Astrocyte (in vitro differentiated cells and primary cell): ENCODE measurements at regions not wholly inside any gene's neighbourhood (a gene's known extent, or its start where the extent isn't known, plus 50 kb on each side); places are given as distances from the start of the nearest gene placed in this dataset.

Experiments
- DNase-seq: peaks from one replicate; pipeline ENCODE4 v3.0.0-alpha.2; 2010; ENCODE audit warnings: low read depth
- FAIRE-seq: peaks from 2 replicates; lab custom pipeline; 2011; peaks lifted over from hg19 to GRCh38; lab: Jason Lieb, UNC
- H2AFZ ChIP-seq: 2 replicates; pipeline ENCODE4 v1.6.0; 2012; ENCODE audit warnings: low read depth, low read length, inconsistent platforms
- H3K27ac ChIP-seq: 2 replicates; pipeline ENCODE4 v1.5.1; 2011; ENCODE audit warnings: low read depth, low read length, inconsistent platforms
- H3K27me3 ChIP-seq: 2 replicates; pipeline ENCODE4 v1.6.0; 2011; ENCODE audit warnings: low read length, inconsistent platforms; ENCODE audit not compliant: insufficient read depth
- H3K36me3 ChIP-seq: 2 replicates; pipeline ENCODE4 v1.5.1; 2011; ENCODE audit warnings: low read length, inconsistent platforms; ENCODE audit not compliant: insufficient read depth
- H3K4me1 ChIP-seq: 2 replicates; pipeline ENCODE4 v1.5.1; 2011; ENCODE audit warnings: low read length, inconsistent platforms; ENCODE audit not compliant: insufficient read depth
- H3K4me2 ChIP-seq: 2 replicates; pipeline ENCODE4 v1.6.0; 2012; ENCODE audit warnings: low read length, inconsistent platforms
- H3K4me3 ChIP-seq: 2 replicates; pipeline ENCODE4 v1.5.1; 2011; ENCODE audit warnings: low read depth, mild to moderate bottlenecking, low read length, inconsistent platforms; ENCODE audit not compliant: insufficient read depth
- H3K79me2 ChIP-seq: 2 replicates; pipeline ENCODE4 v1.6.0; 2012; ENCODE audit warnings: mild to moderate bottlenecking, low read length, inconsistent platforms; ENCODE audit not compliant: insufficient read depth
- H3K9ac ChIP-seq: 2 replicates; pipeline ENCODE4 v1.6.0; 2012; ENCODE audit warnings: mild to moderate bottlenecking, low read length, inconsistent platforms
- H3K9me3 ChIP-seq: 2 replicates; pipeline ENCODE4 v1.5.1; 2012; ENCODE audit warnings: low read depth, mild to moderate bottlenecking, low read length, inconsistent platforms; ENCODE audit not compliant: insufficient read depth
- H4K20me1 ChIP-seq: 2 replicates; pipeline ENCODE4 v1.6.0; 2012; ENCODE audit warnings: low read length, inconsistent platforms; ENCODE audit not compliant: insufficient read depth
- H3K27ac Mint-ChIP-seq: one replicate; pipeline ENCODE4 v1.8.0; 2021; ENCODE audit warnings: mild to moderate bottlenecking, mixed read lengths; ENCODE audit not compliant: unreplicated experiment
- H3K27me3 Mint-ChIP-seq: one replicate; pipeline ENCODE4 v1.8.0; 2021; ENCODE audit warnings: low read depth, mixed read lengths; ENCODE audit not compliant: unreplicated experiment
- H3K36me3 Mint-ChIP-seq: one replicate; pipeline ENCODE4 v1.8.0; 2021; ENCODE audit warnings: low read depth, mixed read lengths; ENCODE audit not compliant: unreplicated experiment
- H3K4me1 Mint-ChIP-seq: one replicate; pipeline ENCODE4 v1.8.0; 2021; ENCODE audit warnings: low read depth, mixed read lengths; ENCODE audit not compliant: unreplicated experiment
- H3K4me3 Mint-ChIP-seq: one replicate; pipeline ENCODE4 v1.8.0; 2021; ENCODE audit warnings: mild to moderate bottlenecking, moderate library complexity, mixed read lengths; ENCODE audit not compliant: unreplicated experiment
- H3K9me3 Mint-ChIP-seq: one replicate; pipeline ENCODE4 v1.8.0; 2021; ENCODE audit warnings: mild to moderate bottlenecking, mixed read lengths; ENCODE audit not compliant: unreplicated experiment
- EZH2 ChIP-seq: IDR thresholded peaks from 2 replicates; pipeline ENCODE4 v1.6.1; 2012; ENCODE audit warnings: mild to moderate bottlenecking, low read length, inconsistent platforms; ENCODE audit not compliant: insufficient read depth
- TF ChIP-seq, protein P1 (sequence below): IDR thresholded peaks from 2 replicates; pipeline ENCODE4 v1.5.1; 2011; ENCODE audit warnings: low read depth, mild to moderate bottlenecking, inconsistent platforms, low read length, moderate library complexity; ENCODE audit not compliant: insufficient read depth

DNA sequence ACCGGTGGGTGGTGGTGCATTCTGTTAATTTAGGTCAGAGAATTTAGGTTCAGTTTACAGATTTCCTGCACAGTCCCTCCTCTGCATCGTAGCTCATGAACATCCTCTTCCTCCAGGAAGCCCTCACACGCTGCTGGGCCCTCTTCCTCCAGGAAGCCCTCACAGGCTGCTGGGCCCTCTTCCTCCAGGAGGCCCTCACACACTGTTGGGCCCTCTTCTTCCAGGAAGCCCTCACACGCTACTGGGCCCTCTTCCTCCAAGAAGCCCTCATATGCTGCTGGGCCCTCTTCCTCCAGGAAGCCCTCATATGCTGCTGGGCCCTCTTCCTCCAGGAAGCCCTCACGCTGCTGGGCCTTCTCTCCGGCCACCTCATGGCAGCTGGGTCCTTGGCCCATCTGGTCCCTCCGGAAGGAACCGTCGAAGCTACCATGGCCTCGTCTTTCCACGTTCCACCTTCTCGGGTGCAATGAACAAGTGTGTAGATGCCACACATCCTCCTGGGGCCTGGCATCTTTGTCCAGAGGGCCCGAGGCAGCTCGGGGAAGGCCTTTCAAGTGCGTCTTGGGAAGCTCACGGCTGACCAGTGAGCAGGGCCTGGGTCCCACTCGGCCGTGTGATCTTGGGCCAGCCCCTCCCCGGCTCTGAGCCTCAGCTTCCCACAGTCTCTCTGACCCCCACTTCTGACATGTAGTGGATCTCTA, 58.9 kb upstream of the PPARA start:
- Histone ChIP-seq H3K4me3 (no peak overlapping the region), H3K27ac (peak overlapping the region; percentile 91), H3K4me1 (peaks cover 59% of the 10 kb centered on the region), H4K20me1 (peaks cover 95% of the 10 kb centered on the region), H3K4me2 (peak overlapping the region; percentile 94), H3K79me2 (peaks cover 99% of the 10 kb centered on the region), H2AFZ (no peak overlapping the region), H3K9me3 (no peaks in the 10 kb centered on the region), H3K27me3 (no peaks in the 10 kb centered on the region), H3K36me3 (peaks cover 31% of the 10 kb centered on the region), H3K9ac (peak overlapping the region; percentile 96)
- Mint-ChIP-seq H3K27ac (no peak overlapping the region), H3K9me3 (no peaks in the 10 kb centered on the region), H3K27me3 (peaks cover 39% of the 10 kb centered on the region), H3K4me1 (peaks cover 5% of the 10 kb centered on the region), H3K4me3 (no peak overlapping the region), H3K36me3 (no peaks in the 10 kb centered on the region)
- TF ChIP-seq EZH2: no peak
- TF ChIP-seq, protein P1, sequence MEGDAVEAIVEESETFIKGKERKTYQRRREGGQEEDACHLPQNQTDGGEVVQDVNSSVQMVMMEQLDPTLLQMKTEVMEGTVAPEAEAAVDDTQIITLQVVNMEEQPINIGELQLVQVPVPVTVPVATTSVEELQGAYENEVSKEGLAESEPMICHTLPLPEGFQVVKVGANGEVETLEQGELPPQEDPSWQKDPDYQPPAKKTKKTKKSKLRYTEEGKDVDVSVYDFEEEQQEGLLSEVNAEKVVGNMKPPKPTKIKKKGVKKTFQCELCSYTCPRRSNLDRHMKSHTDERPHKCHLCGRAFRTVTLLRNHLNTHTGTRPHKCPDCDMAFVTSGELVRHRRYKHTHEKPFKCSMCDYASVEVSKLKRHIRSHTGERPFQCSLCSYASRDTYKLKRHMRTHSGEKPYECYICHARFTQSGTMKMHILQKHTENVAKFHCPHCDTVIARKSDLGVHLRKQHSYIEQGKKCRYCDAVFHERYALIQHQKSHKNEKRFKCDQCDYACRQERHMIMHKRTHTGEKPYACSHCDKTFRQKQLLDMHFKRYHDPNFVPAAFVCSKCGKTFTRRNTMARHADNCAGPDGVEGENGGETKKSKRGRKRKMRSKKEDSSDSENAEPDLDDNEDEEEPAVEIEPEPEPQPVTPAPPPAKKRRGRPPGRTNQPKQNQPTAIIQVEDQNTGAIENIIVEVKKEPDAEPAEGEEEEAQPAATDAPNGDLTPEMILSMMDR: no peak
- FAIRE-seq (no peak), DNase-seq (no peak)

DNA sequence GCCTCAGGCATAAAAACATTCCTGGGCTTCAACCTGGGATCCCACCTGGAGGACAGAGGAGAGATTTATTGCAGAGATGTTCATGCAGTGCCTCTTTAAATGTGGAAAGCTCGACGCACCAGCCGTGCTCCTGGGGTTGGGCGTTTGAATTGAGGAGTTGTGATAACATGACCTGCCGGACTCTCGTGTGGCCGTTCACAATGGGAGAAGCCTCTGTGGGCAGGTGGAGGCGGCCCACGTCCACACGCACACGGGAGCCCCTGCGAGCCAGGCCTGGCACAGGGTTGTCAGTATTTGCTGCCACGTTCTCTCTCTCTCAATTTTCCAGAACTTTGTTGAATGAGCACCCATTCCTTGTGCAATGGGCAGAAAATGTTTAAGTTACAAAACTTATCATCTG, 58.3 kb upstream of the PPARA start:
- Mint-ChIP-seq H3K36me3 (no peaks in the 10 kb centered on the region), H3K9me3 (no peaks in the 10 kb centered on the region), H3K4me3 (no peak overlapping the region), H3K27me3 (peaks cover 36% of the 10 kb centered on the region), H3K4me1 (peaks cover 5% of the 10 kb centered on the region), H3K27ac (no peak overlapping the region)
- peaks cover 34% of the 10 kb centered on the region for H3K36me3 ChIP-seq
- no peak overlapping the region for H2AFZ ChIP-seq
- H4K20me1 ChIP-seq: peaks cover 95% of the 10 kb centered on the region
- H3K4me1 ChIP-seq: peaks cover 56% of the 10 kb centered on the region
- no peaks in the 10 kb centered on the region for H3K9me3 ChIP-seq
- TF ChIP-seq EZH2: no peak
- TF ChIP-seq, protein P1: no peak
- H3K4me2 ChIP-seq: no peak overlapping the region
- H3K79me2 ChIP-seq: peaks cover 99% of the 10 kb centered on the region
- H3K27me3 ChIP-seq: no peaks in the 10 kb centered on the region
- H3K27ac ChIP-seq: peak overlapping the region; percentile 91
- no peak for DNase-seq
- FAIRE-seq: no peak
- H3K4me3 ChIP-seq: no peak overlapping the region
- peak overlapping the region; percentile 96 for H3K9ac ChIP-seq

DNA sequence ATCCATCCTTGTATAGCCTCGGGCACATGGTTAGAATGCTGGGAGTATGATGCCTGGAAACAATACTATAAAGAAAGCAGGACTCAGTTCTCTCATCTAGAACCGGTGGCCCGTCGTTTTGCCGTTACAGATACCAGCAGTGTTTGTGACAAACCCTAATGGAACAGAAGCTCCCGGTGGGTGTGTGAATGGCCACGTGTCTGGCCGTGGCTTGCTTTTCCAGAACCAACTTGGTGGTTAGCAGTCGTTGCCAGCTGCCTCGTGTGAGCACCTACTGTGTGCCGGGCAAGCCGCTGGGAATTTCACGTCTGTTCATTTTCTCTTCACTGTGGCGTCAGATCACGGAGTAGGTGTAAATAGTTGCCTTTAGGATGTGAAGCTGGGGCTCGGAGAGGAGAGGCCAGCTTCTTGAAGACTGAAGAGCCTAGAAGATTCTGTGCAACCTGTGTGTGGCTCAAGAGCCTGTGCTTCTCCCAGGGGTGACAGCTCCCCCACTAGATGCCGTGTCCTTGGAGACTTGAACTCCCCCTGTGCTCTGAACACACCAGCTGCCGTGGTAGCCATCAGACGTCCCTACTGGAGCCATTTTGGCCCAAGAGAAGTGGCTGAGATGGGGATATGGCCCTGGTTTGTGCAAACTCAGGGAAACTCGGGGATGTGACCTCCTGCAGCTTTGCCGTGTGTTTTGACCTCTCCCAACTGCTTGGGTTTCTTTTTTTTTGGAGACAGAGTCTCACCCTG, 57.5 kb upstream of the PPARA start:
- H3K36me3 Mint-ChIP-seq: no peaks in the 10 kb centered on the region
- peak overlapping the region; percentile 24 for H3K27ac ChIP-seq
- H3K4me1 ChIP-seq: peaks cover 54% of the 10 kb centered on the region
- peaks cover 33% of the 10 kb centered on the region for H3K36me3 ChIP-seq
- FAIRE-seq (no peak), DNase-seq (no peak)
- no peak overlapping the region for H3K4me3 Mint-ChIP-seq
- peaks cover 99% of the 10 kb centered on the region for H3K79me2 ChIP-seq
- H2AFZ ChIP-seq: no peak overlapping the region
- H3K9ac ChIP-seq: peak overlapping the region; percentile 96
- H3K27me3 ChIP-seq: no peaks in the 10 kb centered on the region
- H3K9me3 ChIP-seq: no peaks in the 10 kb centered on the region
- no peak overlapping the region for H3K4me2 ChIP-seq
- TF ChIP-seq, protein P1: no peak
- no peak for TF ChIP-seq EZH2
- H3K4me3 ChIP-seq: no peak overlapping the region
- peaks cover 95% of the 10 kb centered on the region for H4K20me1 ChIP-seq
- no peaks in the 10 kb centered on the region for H3K9me3 Mint-ChIP-seq
- H3K27me3 Mint-ChIP-seq: peaks cover 42% of the 10 kb centered on the region
- no peak overlapping the region for H3K27ac Mint-ChIP-seq
- peaks cover 5% of the 10 kb centered on the region for H3K4me1 Mint-ChIP-seq
